ENCODE measurements at regions not wholly inside any gene's neighbourhood (a gene's known extent, or its start where the extent isn't known, plus 50 kb on each side); places are given as distances from the start of the nearest gene placed in this dataset.

DNA sequence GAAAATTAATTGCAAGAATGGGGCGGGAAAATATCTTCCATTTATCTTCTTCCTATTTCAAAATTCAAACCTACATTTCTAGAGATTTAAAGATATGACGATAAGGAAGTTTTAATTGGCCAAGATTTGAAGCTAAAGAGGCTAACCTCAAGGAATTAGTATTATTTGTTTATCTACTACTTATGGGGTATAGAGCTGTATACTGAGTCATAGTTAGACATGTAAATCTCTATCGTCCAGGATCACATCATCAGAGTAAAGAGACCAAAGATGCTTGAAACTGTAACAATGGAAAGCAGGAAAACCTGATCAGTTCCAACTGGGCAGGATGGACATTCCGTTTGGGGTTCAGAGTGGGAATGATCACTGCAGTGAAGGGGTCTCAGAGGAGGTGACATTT lies 95.2 kb upstream of the KLF7 start:
- TF ChIP-seq, protein P1, sequence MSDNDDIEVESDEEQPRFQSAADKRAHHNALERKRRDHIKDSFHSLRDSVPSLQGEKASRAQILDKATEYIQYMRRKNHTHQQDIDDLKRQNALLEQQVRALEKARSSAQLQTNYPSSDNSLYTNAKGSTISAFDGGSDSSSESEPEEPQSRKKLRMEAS (IDR thresholded peaks at IDR 0.05) = no peak
- TF ChIP-seq YY1 (IDR thresholded peaks at IDR 0.05; ENCODE audit: low read depth) (no peak), CEBPB (IDR thresholded peaks at IDR 0.05) (no peak), EP300 (IDR thresholded peaks at IDR 0.05; ENCODE audit: borderline replicate concordance) (no peak), CREB1 (IDR thresholded peaks at IDR 0.05; ENCODE audit: low read depth) (no peak), TEAD4 (IDR thresholded peaks at IDR 0.05) (no peak), FOXM1 (IDR thresholded peaks at IDR 0.05; ENCODE audit: borderline replicate concordance, low read depth) (no peak)
- TF ChIP-seq, protein P2, sequence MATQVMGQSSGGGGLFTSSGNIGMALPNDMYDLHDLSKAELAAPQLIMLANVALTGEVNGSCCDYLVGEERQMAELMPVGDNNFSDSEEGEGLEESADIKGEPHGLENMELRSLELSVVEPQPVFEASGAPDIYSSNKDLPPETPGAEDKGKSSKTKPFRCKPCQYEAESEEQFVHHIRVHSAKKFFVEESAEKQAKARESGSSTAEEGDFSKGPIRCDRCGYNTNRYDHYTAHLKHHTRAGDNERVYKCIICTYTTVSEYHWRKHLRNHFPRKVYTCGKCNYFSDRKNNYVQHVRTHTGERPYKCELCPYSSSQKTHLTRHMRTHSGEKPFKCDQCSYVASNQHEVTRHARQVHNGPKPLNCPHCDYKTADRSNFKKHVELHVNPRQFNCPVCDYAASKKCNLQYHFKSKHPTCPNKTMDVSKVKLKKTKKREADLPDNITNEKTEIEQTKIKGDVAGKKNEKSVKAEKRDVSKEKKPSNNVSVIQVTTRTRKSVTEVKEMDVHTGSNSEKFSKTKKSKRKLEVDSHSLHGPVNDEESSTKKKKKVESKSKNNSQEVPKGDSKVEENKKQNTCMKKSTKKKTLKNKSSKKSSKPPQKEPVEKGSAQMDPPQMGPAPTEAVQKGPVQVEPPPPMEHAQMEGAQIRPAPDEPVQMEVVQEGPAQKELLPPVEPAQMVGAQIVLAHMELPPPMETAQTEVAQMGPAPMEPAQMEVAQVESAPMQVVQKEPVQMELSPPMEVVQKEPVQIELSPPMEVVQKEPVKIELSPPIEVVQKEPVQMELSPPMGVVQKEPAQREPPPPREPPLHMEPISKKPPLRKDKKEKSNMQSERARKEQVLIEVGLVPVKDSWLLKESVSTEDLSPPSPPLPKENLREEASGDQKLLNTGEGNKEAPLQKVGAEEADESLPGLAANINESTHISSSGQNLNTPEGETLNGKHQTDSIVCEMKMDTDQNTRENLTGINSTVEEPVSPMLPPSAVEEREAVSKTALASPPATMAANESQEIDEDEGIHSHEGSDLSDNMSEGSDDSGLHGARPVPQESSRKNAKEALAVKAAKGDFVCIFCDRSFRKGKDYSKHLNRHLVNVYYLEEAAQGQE (IDR thresholded peaks at IDR 0.05; ENCODE audit: low read depth) = no peak

Measured in Ishikawa (cell line).